Breast epithelium (tissue), 4 donors: ENCODE measurements at regions not wholly inside any gene's neighbourhood (a gene's known extent, or its start where the extent isn't known, plus 50 kb on each side); places are given as distances from the start of the nearest gene placed in this dataset.

Experiments
- DNase-seq, 2 donors: peaks; one replicate each; pipeline ENCODE4 v3.0.0-alpha.2; 2019; ENCODE audit warnings: low spot score in 2 of 2
- H3K27ac ChIP-seq, 2 donors: fragments of 200-600 bp; sonication (generic) in 1 of 2; one replicate each; pipeline ENCODE4 v1.5.1; 2016 to 2019; ENCODE audit warnings: mild to moderate bottlenecking in 1 of 2
- H3K27me3 ChIP-seq, 2 donors: fragments of 200-600 bp; sonication (generic) in 1 of 2; one replicate each; pipeline versions ENCODE4 v1.5.1 to v1.6.0; 2017 to 2019; ENCODE audit warnings: control low read depth in 1 of 2, mild to moderate bottlenecking in 1 of 2
- H3K36me3 ChIP-seq: fragments of 200-600 bp; one replicate; pipeline ENCODE4 v1.5.1; 2019
- H3K4me1 ChIP-seq, 2 donors: fragments of 200-600 bp; sonication (generic); one replicate each; pipeline ENCODE4 v1.5.1; 2016 to 2019; ENCODE audit warnings: control low read depth in 1 of 2
- H3K4me3 ChIP-seq, 3 donors: fragments of 200-600 bp; sonication (generic); 1 replicate in 2 of 3; 2 replicates in 1 of 3; pipeline ENCODE4 v1.5.1; 2016 to 2019; ENCODE audit warnings: mild to moderate bottlenecking in 3 of 3, moderate library complexity in 2 of 3
- H3K9me3 ChIP-seq, 2 donors: fragments of 200-600 bp; sonication (generic) in 1 of 2; one replicate each; pipeline ENCODE4 v1.5.1; 2016 to 2019; ENCODE audit warnings: control low read depth in 1 of 2
- POLR2A ChIP-seq: fragments of 450-650 bp; IDR thresholded peaks from one replicate; pipeline ENCODE4 v1.6.1; 2016; ENCODE audit warnings: antibody characterized with exemption, mild to moderate bottlenecking, moderate library complexity
- POLR2AphosphoS5 ChIP-seq, 3 donors: sonication (generic); formaldehyde crosslinking; IDR thresholded peaks; one replicate each; pipeline ENCODE4 v1.6.1; 2017; ENCODE audit warnings: antibody characterized with exemption in 3 of 3
- intact Hi-C: fragments of 100-400 bp; cut with DNase I; formaldehyde crosslinking; loops from one replicate; pipeline ENCODE4 v1.15.1; 2023; ENCODE audit warnings: low total_unique reads
- TF ChIP-seq, protein P1 (sequence below), 3 donors: fragments of 450-650 bp; IDR thresholded peaks; one replicate each; pipeline ENCODE4 v1.5.1; 2016 to 2017; ENCODE audit warnings: antibody characterized with exemption in 3 of 3, mild to moderate bottlenecking in 3 of 3, moderate library complexity in 3 of 3

- Histone ChIP-seq H3K27ac (no peak overlapping the region), H3K4me1 (no peaks in the 10 kb centered on the region), H3K9me3 (no peaks in the 10 kb centered on the region), H3K4me3 (no peak overlapping the region), H3K27me3 (no peaks in the 10 kb centered on the region), H3K36me3 (no peaks in the 10 kb centered on the region)
- intact Hi-C loops = no loop called here
- no peak for DNase-seq
- TF ChIP-seq POLR2A (no peak), POLR2AphosphoS5 (IDR thresholded peaks at IDR 0.05) (no peak)
- TF ChIP-seq, protein P1, sequence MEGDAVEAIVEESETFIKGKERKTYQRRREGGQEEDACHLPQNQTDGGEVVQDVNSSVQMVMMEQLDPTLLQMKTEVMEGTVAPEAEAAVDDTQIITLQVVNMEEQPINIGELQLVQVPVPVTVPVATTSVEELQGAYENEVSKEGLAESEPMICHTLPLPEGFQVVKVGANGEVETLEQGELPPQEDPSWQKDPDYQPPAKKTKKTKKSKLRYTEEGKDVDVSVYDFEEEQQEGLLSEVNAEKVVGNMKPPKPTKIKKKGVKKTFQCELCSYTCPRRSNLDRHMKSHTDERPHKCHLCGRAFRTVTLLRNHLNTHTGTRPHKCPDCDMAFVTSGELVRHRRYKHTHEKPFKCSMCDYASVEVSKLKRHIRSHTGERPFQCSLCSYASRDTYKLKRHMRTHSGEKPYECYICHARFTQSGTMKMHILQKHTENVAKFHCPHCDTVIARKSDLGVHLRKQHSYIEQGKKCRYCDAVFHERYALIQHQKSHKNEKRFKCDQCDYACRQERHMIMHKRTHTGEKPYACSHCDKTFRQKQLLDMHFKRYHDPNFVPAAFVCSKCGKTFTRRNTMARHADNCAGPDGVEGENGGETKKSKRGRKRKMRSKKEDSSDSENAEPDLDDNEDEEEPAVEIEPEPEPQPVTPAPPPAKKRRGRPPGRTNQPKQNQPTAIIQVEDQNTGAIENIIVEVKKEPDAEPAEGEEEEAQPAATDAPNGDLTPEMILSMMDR (IDR thresholded peaks at IDR 0.05) = no peak
These were observed 238.5 kb upstream of the PMFBP1 start for GRCh38 chr16:72410492-72410891.

- Histone ChIP-seq H3K4me3 (no peak overlapping the region), H3K9me3 (no peaks in the 10 kb centered on the region), H3K4me1 (no peaks in the 10 kb centered on the region), H3K27me3 (no peaks in the 10 kb centered on the region), H3K27ac (no peak overlapping the region), H3K36me3 (no peaks in the 10 kb centered on the region)
- TF ChIP-seq POLR2A (no peak), POLR2AphosphoS5 (IDR thresholded peaks at IDR 0.05) (no peak)
- TF ChIP-seq, protein P1 (IDR thresholded peaks at IDR 0.05) = no peak
- DNase-seq = no peak
- intact Hi-C loops = no loop called here
These were observed 237.5 kb upstream of the PMFBP1 start for GRCh38 chr16:72409423-72409822.

- no peaks in the 10 kb centered on the region for H3K27me3 ChIP-seq
- H3K9me3 ChIP-seq = no peaks in the 10 kb centered on the region
- TF ChIP-seq POLR2AphosphoS5 (IDR thresholded peaks at IDR 0.05) (no peak), POLR2A (no peak)
- TF ChIP-seq, protein P1 (IDR thresholded peaks at IDR 0.05) = no peak
- no peak overlapping the region for H3K27ac ChIP-seq
- no peaks in the 10 kb centered on the region for H3K36me3 ChIP-seq
- intact Hi-C loops = no loop called here
- H3K4me1 ChIP-seq = no peaks in the 10 kb centered on the region
- H3K4me3 ChIP-seq = no peak overlapping the region
- no peak for DNase-seq
These were observed 234.4 kb upstream of the PMFBP1 start for GRCh38 chr16:72406390-72406789.

- TF ChIP-seq POLR2A = no peak
- no peak overlapping the region for H3K27ac ChIP-seq
- no peaks in the 10 kb centered on the region for H3K4me1 ChIP-seq
- no peaks in the 10 kb centered on the region for H3K27me3 ChIP-seq
- intact Hi-C loops = no loop called here
- no peaks in the 10 kb centered on the region for H3K9me3 ChIP-seq
- no peak overlapping the region for H3K4me3 ChIP-seq
- no peaks in the 10 kb centered on the region for H3K36me3 ChIP-seq
- no peak for DNase-seq
These were observed 232.3 kb upstream of the PMFBP1 start for GRCh38 chr16:72404299-72404698.

DNA sequence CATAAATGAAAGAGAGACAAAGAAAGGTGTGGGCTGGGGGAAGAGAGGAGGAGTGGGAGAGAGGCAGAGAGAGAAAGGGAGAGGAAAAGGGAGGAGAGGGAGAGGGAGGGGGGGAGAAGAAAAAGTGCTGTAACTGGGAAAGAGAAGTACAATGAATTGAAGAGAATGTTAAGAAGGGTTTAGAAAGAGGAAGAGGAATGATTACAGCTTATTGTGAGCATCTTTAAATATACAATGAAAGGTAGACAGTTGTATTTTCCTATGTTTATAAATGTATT is 229.1 kb upstream of the PMFBP1 start:
- Histone ChIP-seq H3K4me1 (no peaks in the 10 kb centered on the region), H3K27me3 (no peaks in the 10 kb centered on the region), H3K27ac (no peak overlapping the region), H3K36me3 (no peaks in the 10 kb centered on the region), H3K9me3 (no peaks in the 10 kb centered on the region), H3K4me3 (no peak overlapping the region)
- DNase-seq = no peak
- TF ChIP-seq POLR2A (no peak), POLR2AphosphoS5 (IDR thresholded peaks at IDR 0.05) (no peak)
- TF ChIP-seq, protein P1 (IDR thresholded peaks at IDR 0.05) = no peak
- intact Hi-C loops = no loop called here
